ENCODE measurements at regions not wholly inside any gene's neighbourhood (a gene's known extent, or its start where the extent isn't known, plus 50 kb on each side); places are given as distances from the start of the nearest gene placed in this dataset.

GRCh38 chr9:93372391-93372790 lies 79.1 kb upstream of the FAM120A start:
- H3K4me3 Mint-ChIP-seq (ENCODE audit: unreplicated experiment): no peak overlapping the region
- intact Hi-C loops (cut with micrococcal nuclease): no loop called here
- no TSS peak for BruUV-seq (replicated peaks)
- H3K36me3 Mint-ChIP-seq (ENCODE audit: insufficient read depth, unreplicated experiment): peaks cover 5% of the 10 kb centered on the region
- CTCF ChIA-PET: no interaction called here
- no peaks in the 10 kb centered on the region for H3K4me1 Mint-ChIP-seq (ENCODE audit: insufficient read depth, unreplicated experiment)
- H3K9me3 Mint-ChIP-seq (ENCODE audit: unreplicated experiment): no peaks in the 10 kb centered on the region
- no peak for TF ChIP-seq CTCF (IDR thresholded peaks at IDR 0.05; ENCODE audit: unreplicated experiment)
- H3K27me3 Mint-ChIP-seq (ENCODE audit: insufficient read depth, unreplicated experiment): peaks cover 67% of the 10 kb centered on the region
- POLR2A ChIA-PET: no interaction called here
- no peak overlapping the region for H3K27ac Mint-ChIP-seq (ENCODE audit: low read depth, unreplicated experiment)
- no peak for DNase-seq (ENCODE audit: unreplicated experiment)

GRCh38 chr9:93376411-93376810 lies 75.1 kb upstream of the FAM120A start:
- Mint-ChIP-seq H3K9me3 (ENCODE audit: unreplicated experiment) (no peaks in the 10 kb centered on the region), H3K36me3 (ENCODE audit: insufficient read depth, unreplicated experiment) (no peaks in the 10 kb centered on the region), H3K27ac (ENCODE audit: low read depth, unreplicated experiment) (no peak overlapping the region), H3K4me1 (ENCODE audit: insufficient read depth, unreplicated experiment) (no peaks in the 10 kb centered on the region), H3K27me3 (ENCODE audit: insufficient read depth, unreplicated experiment) (peaks cover 60% of the 10 kb centered on the region), H3K4me3 (ENCODE audit: unreplicated experiment) (no peak overlapping the region)
- DNase-seq (ENCODE audit: unreplicated experiment): no peak
- TF ChIP-seq CTCF (IDR thresholded peaks at IDR 0.05; ENCODE audit: unreplicated experiment): no peak
- BruUV-seq (replicated peaks): no TSS peak
- ChIA-PET CTCF (no interaction called here), POLR2A (no interaction called here)
- intact Hi-C loops (cut with micrococcal nuclease): no loop called here

DNA sequence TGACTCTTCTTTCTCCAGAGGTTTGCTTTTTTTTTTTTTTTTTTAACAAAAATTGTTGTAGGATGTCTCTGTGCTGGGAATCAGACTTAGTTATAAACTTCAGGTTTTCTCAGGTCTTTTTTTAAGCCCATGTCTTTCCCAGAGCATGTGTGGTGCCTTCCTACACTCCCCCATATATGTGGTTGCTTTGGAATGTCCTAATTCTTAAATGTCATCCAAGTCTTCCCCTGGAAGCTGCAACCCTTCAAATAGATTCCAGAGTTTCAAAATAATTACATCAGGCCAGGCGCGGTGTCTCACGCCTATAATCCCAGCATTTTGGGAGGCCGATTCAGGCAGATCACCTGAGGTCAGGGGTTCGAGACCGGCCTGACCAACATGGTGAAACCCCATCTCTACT lies 73.2 kb upstream of the FAM120A start:
- POLR2A ChIA-PET: interaction anchor here (0.6 kb wide), 1 partner anchor 260 kb away, joined by 3 read pairs; no protein-coding TSS in a partner anchor
- no TSS peak for BruUV-seq (replicated peaks)
- CTCF ChIA-PET: no interaction called here
- Mint-ChIP-seq H3K9me3 (ENCODE audit: unreplicated experiment) (no peaks in the 10 kb centered on the region), H3K4me3 (ENCODE audit: unreplicated experiment) (no peak overlapping the region), H3K36me3 (ENCODE audit: insufficient read depth, unreplicated experiment) (no peaks in the 10 kb centered on the region), H3K27ac (ENCODE audit: low read depth, unreplicated experiment) (no peak overlapping the region), H3K27me3 (ENCODE audit: insufficient read depth, unreplicated experiment) (peaks cover 48% of the 10 kb centered on the region), H3K4me1 (ENCODE audit: insufficient read depth, unreplicated experiment) (no peaks in the 10 kb centered on the region)
- intact Hi-C loops (cut with micrococcal nuclease): no loop called here
- no peak for TF ChIP-seq CTCF (IDR thresholded peaks at IDR 0.05; ENCODE audit: unreplicated experiment)
- DNase-seq (ENCODE audit: unreplicated experiment): no peak

- H3K9me3 Mint-ChIP-seq (ENCODE audit: unreplicated experiment): no peaks in the 10 kb centered on the region
- no peak overlapping the region for H3K4me3 Mint-ChIP-seq (ENCODE audit: unreplicated experiment)
- no peaks in the 10 kb centered on the region for H3K4me1 Mint-ChIP-seq (ENCODE audit: insufficient read depth, unreplicated experiment)
- ChIA-PET CTCF (interaction anchor here (0.7 kb wide), 1 partner anchor 83 kb away, joined by 3 read pairs; no protein-coding TSS in a partner anchor), POLR2A (no interaction called here)
- H3K27me3 Mint-ChIP-seq (ENCODE audit: insufficient read depth, unreplicated experiment): peaks cover 40% of the 10 kb centered on the region
- no peak overlapping the region for H3K27ac Mint-ChIP-seq (ENCODE audit: low read depth, unreplicated experiment)
- intact Hi-C loops (cut with micrococcal nuclease): no loop called here
- no peak for TF ChIP-seq CTCF (IDR thresholded peaks at IDR 0.05; ENCODE audit: unreplicated experiment)
- H3K36me3 Mint-ChIP-seq (ENCODE audit: insufficient read depth, unreplicated experiment): no peaks in the 10 kb centered on the region
- BruUV-seq (replicated peaks): no TSS peak
- DNase-seq (ENCODE audit: unreplicated experiment): no peak
These were observed 72.4 kb upstream of the FAM120A start for GRCh38 chr9:93379051-93379450.

All from MCF 10A (cell line).